Thyroid gland (tissue), 4 donors: ENCODE measurements at regions not wholly inside any gene's neighbourhood (a gene's known extent, or its start where the extent isn't known, plus 50 kb on each side); places are given as distances from the start of the nearest gene placed in this dataset.

Source experiments
- CTCF ChIP-seq, 6 experiments: fragments of 200-600 bp in 3 of 6; fragments of 450-650 bp in 3 of 6; sonication (generic) in 3 of 6; IDR thresholded peaks; one replicate each; pipeline ENCODE4 v1.5.1; 2016 to 2019; ENCODE audit warnings: antibody characterized with exemption in 6 of 6, mild to moderate bottlenecking in 2 of 6, inconsistent platforms in 1 of 6, moderate library complexity in 1 of 6
- POLR2A ChIP-seq, 2 donors: fragments of 450-650 bp; IDR thresholded peaks; one replicate each; pipeline ENCODE4 v1.6.1; 2017; ENCODE audit warnings: antibody characterized with exemption in 2 of 2, mild to moderate bottlenecking in 2 of 2, moderate library complexity in 1 of 2

GRCh38 chr15:94019062-94019461, 212.3 kb upstream of the MCTP2 start:
- no peak for TF ChIP-seq CTCF (IDR thresholded peaks at IDR 0.05)
- TF ChIP-seq POLR2A (IDR thresholded peaks at IDR 0.05), result no peak
